Neural cell (in vitro differentiated cells): ENCODE measurements at regions not wholly inside any gene's neighbourhood (a gene's known extent, or its start where the extent isn't known, plus 50 kb on each side); places are given as distances from the start of the nearest gene placed in this dataset.

ENCODE experiments used
- H2AFZ ChIP-seq: fragments of 200-600, 300-800 bp; sonication (generic), shearing (Covaris generic); 2 replicates; pipeline ENCODE4 v1.6.0; 2014; ENCODE audit warnings: low read depth, mild to moderate bottlenecking, antibody characterized with exemption, low read length, moderate library complexity
- H3F3A ChIP-seq: fragments of 200-600 bp; shearing (Covaris generic); 2 replicates; pipeline ENCODE4 v1.6.1; 2016; ENCODE audit warnings: mild to moderate bottlenecking, moderate library complexity, mixed read lengths, antibody characterized with exemption, low read length; ENCODE audit not compliant: insufficient read depth, poor library complexity, severe bottlenecking
- H3K27ac ChIP-seq: fragments of 200-600, 300-800 bp; sonication (generic), shearing (Covaris generic); 2 replicates; pipeline ENCODE4 v1.5.1; 2014; ENCODE audit warnings: mild to moderate bottlenecking, low read length, moderate library complexity
- H3K27me3 ChIP-seq: fragments of 300-800, 200-600 bp; sonication (generic), shearing (Covaris generic); 2 replicates; pipeline ENCODE4 v1.6.0; 2014; ENCODE audit warnings: mild to moderate bottlenecking, low read depth, low read length, moderate library complexity; ENCODE audit not compliant: insufficient read depth
- H3K36me3 ChIP-seq: fragments of 300-800, 200-600 bp; sonication (generic), shearing (Covaris generic); 2 replicates; pipeline ENCODE4 v1.5.1; 2014; ENCODE audit warnings: mild to moderate bottlenecking, antibody characterized with exemption, low read length, moderate library complexity; ENCODE audit not compliant: insufficient read depth
- H3K4me2 ChIP-seq: fragments of 300-800, 200-600 bp; sonication (generic), shearing (Covaris generic); 2 replicates; pipeline ENCODE4 v1.6.0; 2014; ENCODE audit warnings: mild to moderate bottlenecking, low read length
- H3K4me3 ChIP-seq: fragments of 300-800, 200-600 bp; sonication (generic), shearing (Covaris generic); 2 replicates; pipeline ENCODE4 v1.5.1; 2014; ENCODE audit warnings: mild to moderate bottlenecking, low read length, moderate library complexity
- H3K79me2 ChIP-seq: fragments of 200-600 bp; shearing (Covaris generic); replicated peaks from 2 replicates; pipeline ENCODE4 v1.6.0; 2014; ENCODE audit warnings: mild to moderate bottlenecking, low read length, moderate library complexity; ENCODE audit not compliant: insufficient read depth
- H3K9ac ChIP-seq: fragments of 300-800, 200-600 bp; sonication (generic), shearing (Covaris generic); 2 replicates; pipeline ENCODE4 v1.6.1; 2016; ENCODE audit warnings: mild to moderate bottlenecking, low read length, mixed read lengths
- H3K9me2 ChIP-seq: fragments of 200-600 bp; shearing (Covaris generic); 2 replicates; pipeline ENCODE4 v1.6.1; 2016; ENCODE audit warnings: mild to moderate bottlenecking, low read length, mixed read lengths; ENCODE audit not compliant: insufficient read depth
- H3K9me3 ChIP-seq: fragments of 200-600, 300-800 bp; sonication (generic), shearing (Covaris generic); 2 replicates; pipeline ENCODE4 v1.6.1; 2016; ENCODE audit warnings: mild to moderate bottlenecking, mixed run types, low read length, moderate library complexity, mixed read lengths
- H4K20me1 ChIP-seq: fragments of 200-600 bp; shearing (Covaris generic); 2 replicates; pipeline ENCODE4 v1.6.1; 2016; ENCODE audit warnings: mild to moderate bottlenecking, mixed run types; ENCODE audit not compliant: insufficient read depth
- CTCF ChIP-seq: fragments of 450-650 bp; IDR thresholded peaks from 2 replicates; pipeline ENCODE4 v1.5.1; 2014; ENCODE audit warnings: antibody characterized with exemption, mild to moderate bottlenecking, moderate library complexity; ENCODE audit not compliant: poor library complexity, severe bottlenecking
- EP300 ChIP-seq: fragments of 450-650 bp; conservative IDR thresholded peaks from 2 replicates; pipeline ENCODE4 v1.6.1; 2014; ENCODE audit warnings: antibody characterized with exemption, mild to moderate bottlenecking, moderate library complexity; ENCODE audit not compliant: poor library complexity, severe bottlenecking
- EZH2 ChIP-seq: fragments of 200-600, 300-800 bp; shearing (Covaris generic), sonication (generic); IDR thresholded peaks from 2 replicates; pipeline ENCODE4 v1.6.1; 2014; ENCODE audit warnings: antibody characterized with exemption, low read length, borderline replicate concordance, mild to moderate bottlenecking; ENCODE audit not compliant: insufficient read depth, poor library complexity, severe bottlenecking
- MXI1 ChIP-seq: fragments of 450-650 bp; conservative IDR thresholded peaks from 2 replicates; pipeline ENCODE4 v1.6.1; 2014; ENCODE audit warnings: antibody characterized with exemption, mild to moderate bottlenecking; ENCODE audit not compliant: poor library complexity, severe bottlenecking
- POLR2AphosphoS5 ChIP-seq: IDR thresholded peaks from 2 replicates; pipeline ENCODE4 v1.6.1; 2012
- RAD21 ChIP-seq: fragments of 450-650 bp; conservative IDR thresholded peaks from 2 replicates; pipeline ENCODE4 v1.6.1; 2014; ENCODE audit warnings: antibody characterized with exemption, mild to moderate bottlenecking, moderate library complexity
- REST ChIP-seq: IDR thresholded peaks from 2 replicates; pipeline ENCODE4 v1.6.1; 2012; ENCODE audit warnings: borderline replicate concordance
- SMC3 ChIP-seq: fragments of 450-650 bp; conservative IDR thresholded peaks from 2 replicates; pipeline ENCODE4 v1.6.1; 2014; ENCODE audit warnings: antibody characterized with exemption, mild to moderate bottlenecking, moderate library complexity; ENCODE audit not compliant: poor library complexity
- TAF1 ChIP-seq: IDR thresholded peaks from 2 replicates; pipeline ENCODE4 v1.6.1; 2012; ENCODE audit warnings: low read depth

- no peaks in the 10 kb centered on the region for H3F3A ChIP-seq
- no peak overlapping the region for H3K4me3 ChIP-seq
- no peaks in the 10 kb centered on the region for H3K79me2 ChIP-seq
- H3K9me2 ChIP-seq = no peaks in the 10 kb centered on the region
- H3K27me3 ChIP-seq = no peaks in the 10 kb centered on the region
- no peaks in the 10 kb centered on the region for H3K9me3 ChIP-seq
- no peaks in the 10 kb centered on the region for H4K20me1 ChIP-seq
- TF ChIP-seq POLR2AphosphoS5 (no peak), MXI1 (no peak), REST (no peak), TAF1 (no peak), CTCF (no peak), EZH2 (no peak), EP300 (no peak), RAD21 (no peak), SMC3 (no peak)
- no peak overlapping the region for H3K4me2 ChIP-seq
- H3K36me3 ChIP-seq = no peaks in the 10 kb centered on the region
- H3K9ac ChIP-seq = no peak overlapping the region
- no peak overlapping the region for H2AFZ ChIP-seq
- H3K27ac ChIP-seq = no peak overlapping the region
Measured at GRCh38 chr6:98759459-98759858, 74.9 kb upstream of the POU3F2 start.

GRCh38 chr6:98764373-98764911 is 69.9 kb upstream of the POU3F2 start:
- H3K9ac ChIP-seq = no peak overlapping the region
- H3F3A ChIP-seq = no peaks in the 10 kb centered on the region
- no peaks in the 10 kb centered on the region for H3K27me3 ChIP-seq
- no peak overlapping the region for H2AFZ ChIP-seq
- no peaks in the 10 kb centered on the region for H3K79me2 ChIP-seq
- no peaks in the 10 kb centered on the region for H3K9me3 ChIP-seq
- H4K20me1 ChIP-seq = no peaks in the 10 kb centered on the region
- TF ChIP-seq CTCF = no peak
- no peak for TF ChIP-seq EP300
- no peak for TF ChIP-seq EZH2
- TF ChIP-seq RAD21 = no peak
- no peak for TF ChIP-seq POLR2AphosphoS5
- TF ChIP-seq TAF1 = no peak
- no peak for TF ChIP-seq REST
- no peak for TF ChIP-seq SMC3
- TF ChIP-seq MXI1 = no peak
- no peaks in the 10 kb centered on the region for H3K36me3 ChIP-seq
- H3K9me2 ChIP-seq = no peaks in the 10 kb centered on the region
- no peak overlapping the region for H3K27ac ChIP-seq
- H3K4me3 ChIP-seq = no peak overlapping the region
- H3K4me2 ChIP-seq = no peak overlapping the region
